Heart right ventricle (tissue), 16 donors: ENCODE measurements at regions not wholly inside any gene's neighbourhood (a gene's known extent, or its start where the extent isn't known, plus 50 kb on each side); places are given as distances from the start of the nearest gene placed in this dataset.

Experiments used
- ATAC-seq, 8 donors: fragments of 200-7000 bp; cut with Tn5 transposase; one replicate each; pipeline ENCODE4 v1.9.1; 2020; ENCODE audit warnings: mild to moderate bottlenecking in 8 of 8, moderate library complexity in 8 of 8, moderate number of reproducible peaks in 1 of 8
- DNase-seq, 2 donors: peaks; one replicate each; pipeline ENCODE4 v3.0.0-alpha.2; 2020
- H3K27ac ChIP-seq, 10 donors: fragments of 200-600 bp; sonication (generic) in 2 of 10; one replicate each; pipeline versions ENCODE4 v1.5.0 to v1.8.0; 2020 to 2022; ENCODE audit warnings: mild to moderate bottlenecking in 3 of 10
- H3K27me3 ChIP-seq, 7 donors: fragments of 200-600 bp; one replicate each; pipeline ENCODE4 v1.8.0; 2021 to 2022; ENCODE audit warnings: mild to moderate bottlenecking in 2 of 7
- H3K36me3 ChIP-seq, 9 donors: fragments of 200-600 bp; sonication (generic) in 1 of 9; one replicate each; pipeline versions ENCODE4 v1.5.0 to v1.8.0; 2020 to 2022; ENCODE audit warnings: mild to moderate bottlenecking in 2 of 9
- H3K4me1 ChIP-seq, 9 donors: fragments of 200-600 bp; sonication (generic) in 1 of 9; one replicate each; pipeline versions ENCODE4 v1.5.0 to v1.8.0; 2020 to 2022; ENCODE audit warnings: mild to moderate bottlenecking in 4 of 9
- H3K4me3 ChIP-seq, 10 donors: fragments of 200-600 bp; sonication (generic) in 2 of 10; one replicate each; pipeline versions ENCODE4 v1.5.0 to v1.8.0; 2020 to 2022; ENCODE audit warnings: mild to moderate bottlenecking in 7 of 10, moderate library complexity in 2 of 10
- H3K9me3 ChIP-seq, 11 donors: fragments of 200-600 bp in 10 of 11; sonication (generic) in 2 of 11; one replicate each; pipeline versions ENCODE4 v1.5.0 to v1.8.0; 2013 to 2022; ENCODE audit warnings: mild to moderate bottlenecking in 2 of 11, control low read depth in 1 of 11, moderate library complexity in 1 of 11
- WGBS, 2 donors: extraction: QIAGEN DNeasy Blood & Tissue Kit; methylation state at CpG; one replicate each; pipeline ENCODE4 v1.1.7; 2013; ENCODE audit warnings: inconsistent platforms in 1 of 2; 5-methylcytosine and 5-hydroxymethylcytosine counted together
- intact Hi-C, 10 donors: fragments of 100-400 bp; cut with DNase I; formaldehyde crosslinking; loops; one replicate each; pipeline versions ENCODE4 v1.11.1 to v1.14.2; 2022
- TF ChIP-seq, protein P1 (sequence below), 9 donors: fragments of 200-600 bp; sonication (generic) in 2 of 9; IDR thresholded peaks; one replicate each; pipeline versions ENCODE4 v1.5.0 to v1.8.0; 2021 to 2022; ENCODE audit warnings: antibody characterized with exemption in 9 of 9, mild to moderate bottlenecking in 5 of 9, moderate library complexity in 1 of 9
- donor health status: Arrhythmogenic right ventricular cardiomyopathy.
- donor health status: ischemic (EF 13 %, LVEDD 7.1; RV severe dilation, severe dysfunction).
- donor health status: healthy with polysubstance abuse.
- donor health status: DM: no; HTN: yes; CAD: no.
- donor health status: DM: no; HTN: no; CAD: no.
- donor health status: ischemic (EF 25% LVEDD 6.9; RV normal size, moderate dysfunction).
- donor health status: ischemic (EF 25% LVEDD 5.7; RV mildly dilated, moderate dysfunction).
- donor health status: healthy.
- donor health status: DM: yes; HTN: yes; CAD: no.
- donor health status: Ischemic cardiomyopathy.
- donor health status: ischemic (EF 35%, LVEDD 5.7; RV mildly dilated, moderate dysfunction).
- donor health status: nonischemic (EF 11% LVEDD 7.7; RV severe dilation, severe dysfunction).
- donor health status: DM: yes; HTN: yes; CAD: no.
- donor health status: PGD.
- donor health status: ischemic (EF 29% LVEDD 5.4; RV normal size, mild dysfunction).
- donor health status: nonischemic (EF 23%, LVEDD 6.1; RV moderate dilation, normal function).

GRCh38 chr13:99873832-99874430, 97.6 kb downstream of the ZIC5 start:
- WGBS, 2 donors = 60 to 75% methylated on average over 3 of the region's 3 CpGs
- no peaks in the 10 kb centered on the region for H3K27me3 ChIP-seq
- H3K4me3 ChIP-seq = no peak overlapping the region
- ATAC-seq (no peak), DNase-seq (no peak)
- intact Hi-C loops = no loop called here
- TF ChIP-seq, protein P1, sequence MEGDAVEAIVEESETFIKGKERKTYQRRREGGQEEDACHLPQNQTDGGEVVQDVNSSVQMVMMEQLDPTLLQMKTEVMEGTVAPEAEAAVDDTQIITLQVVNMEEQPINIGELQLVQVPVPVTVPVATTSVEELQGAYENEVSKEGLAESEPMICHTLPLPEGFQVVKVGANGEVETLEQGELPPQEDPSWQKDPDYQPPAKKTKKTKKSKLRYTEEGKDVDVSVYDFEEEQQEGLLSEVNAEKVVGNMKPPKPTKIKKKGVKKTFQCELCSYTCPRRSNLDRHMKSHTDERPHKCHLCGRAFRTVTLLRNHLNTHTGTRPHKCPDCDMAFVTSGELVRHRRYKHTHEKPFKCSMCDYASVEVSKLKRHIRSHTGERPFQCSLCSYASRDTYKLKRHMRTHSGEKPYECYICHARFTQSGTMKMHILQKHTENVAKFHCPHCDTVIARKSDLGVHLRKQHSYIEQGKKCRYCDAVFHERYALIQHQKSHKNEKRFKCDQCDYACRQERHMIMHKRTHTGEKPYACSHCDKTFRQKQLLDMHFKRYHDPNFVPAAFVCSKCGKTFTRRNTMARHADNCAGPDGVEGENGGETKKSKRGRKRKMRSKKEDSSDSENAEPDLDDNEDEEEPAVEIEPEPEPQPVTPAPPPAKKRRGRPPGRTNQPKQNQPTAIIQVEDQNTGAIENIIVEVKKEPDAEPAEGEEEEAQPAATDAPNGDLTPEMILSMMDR (IDR thresholded peaks at IDR 0.05) = no peak
- H3K9me3 ChIP-seq = no peaks in the 10 kb centered on the region
- H3K36me3 ChIP-seq = no peaks in the 10 kb centered on the region
- no peak overlapping the region for H3K27ac ChIP-seq
- no peaks in the 10 kb centered on the region for H3K4me1 ChIP-seq

GRCh38 chr13:99873141-99873540, 98.4 kb downstream of the ZIC5 start:
- intact Hi-C loops = no loop called here
- no peaks in the 10 kb centered on the region for H3K9me3 ChIP-seq
- WGBS, 2 donors = 83 to 88% methylated on average over 2 of the region's 2 CpGs
- ATAC-seq = no peak
- no peaks in the 10 kb centered on the region for H3K4me1 ChIP-seq
- no peak overlapping the region for H3K27ac ChIP-seq
- DNase-seq = no peak
- TF ChIP-seq, protein P1 (IDR thresholded peaks at IDR 0.05) = no peak
- no peaks in the 10 kb centered on the region for H3K36me3 ChIP-seq
- H3K4me3 ChIP-seq = no peak overlapping the region
- H3K27me3 ChIP-seq = no peaks in the 10 kb centered on the region

GRCh38 chr13:99871249-99871898, 100.2 kb downstream of the ZIC5 start:
- no peak overlapping the region for H3K27ac ChIP-seq
- H3K9me3 ChIP-seq = no peaks in the 10 kb centered on the region
- intact Hi-C loops = no loop called here
- DNase-seq (no peak), ATAC-seq (no peak)
- no peaks in the 10 kb centered on the region for H3K27me3 ChIP-seq
- H3K4me1 ChIP-seq = no peaks in the 10 kb centered on the region
- WGBS, 2 donors = 79 to 81% methylated on average over 6 of the region's 6 CpGs
- H3K4me3 ChIP-seq = no peak overlapping the region
- H3K36me3 ChIP-seq = no peaks in the 10 kb centered on the region
- TF ChIP-seq, protein P1 (IDR thresholded peaks at IDR 0.05) = no peak

- 93 to 94% methylated on average over 6 of the region's 6 CpGs for WGBS, 2 donors
- intact Hi-C loops = no loop called here
- ATAC-seq (no peak), DNase-seq (no peak)
- Histone ChIP-seq H3K36me3 (no peaks in the 10 kb centered on the region), H3K4me3 (no peak overlapping the region), H3K4me1 (no peaks in the 10 kb centered on the region), H3K27me3 (no peaks in the 10 kb centered on the region), H3K9me3 (no peaks in the 10 kb centered on the region), H3K27ac (no peak overlapping the region)
- TF ChIP-seq, protein P1 (IDR thresholded peaks at IDR 0.05) = no peak
Measured at GRCh38 chr13:99870541-99870940, 101.0 kb downstream of the ZIC5 start.
